GM12801 (cell line): ENCODE measurements at regions not wholly inside any gene's neighbourhood (a gene's known extent, or its start where the extent isn't known, plus 50 kb on each side); places are given as distances from the start of the nearest gene placed in this dataset.

Source experiments
- CTCF ChIP-seq: IDR thresholded peaks from one replicate; pipeline ENCODE4 v1.5.1; 2011; ENCODE audit warnings: control low read depth; ENCODE audit not compliant: insufficient read length; ENCODE audit errors: extremely low read depth

GRCh38 chr3:153567011-153567410, 405.0 kb downstream of the RAP2B start:
- no peak for TF ChIP-seq CTCF

GRCh38 chr3:153567556-153567955, 405.5 kb downstream of the RAP2B start:
- TF ChIP-seq CTCF = no peak

DNA sequence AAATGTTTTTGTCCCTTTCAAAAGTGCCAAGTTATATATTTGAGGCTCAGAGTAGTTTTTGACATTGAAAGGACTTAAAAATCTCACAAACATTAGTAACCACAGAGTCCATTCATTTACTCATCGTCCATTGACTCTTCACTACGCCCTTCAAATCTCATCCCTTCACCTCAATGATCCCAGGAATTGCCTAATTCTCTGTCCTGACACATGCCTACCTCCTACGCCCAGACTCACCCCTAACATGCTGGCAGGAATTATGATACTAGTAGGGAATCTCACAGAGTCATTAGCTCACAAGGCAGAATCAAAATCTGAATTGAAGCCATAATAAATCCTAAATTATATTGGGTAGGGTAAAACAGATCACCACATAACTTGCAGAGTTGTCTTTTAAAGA, 410.1 kb downstream of the RAP2B start:
- TF ChIP-seq CTCF = no peak

GRCh38 chr3:153572654-153573053, 410.6 kb downstream of the RAP2B start:
- TF ChIP-seq CTCF = no peak

DNA sequence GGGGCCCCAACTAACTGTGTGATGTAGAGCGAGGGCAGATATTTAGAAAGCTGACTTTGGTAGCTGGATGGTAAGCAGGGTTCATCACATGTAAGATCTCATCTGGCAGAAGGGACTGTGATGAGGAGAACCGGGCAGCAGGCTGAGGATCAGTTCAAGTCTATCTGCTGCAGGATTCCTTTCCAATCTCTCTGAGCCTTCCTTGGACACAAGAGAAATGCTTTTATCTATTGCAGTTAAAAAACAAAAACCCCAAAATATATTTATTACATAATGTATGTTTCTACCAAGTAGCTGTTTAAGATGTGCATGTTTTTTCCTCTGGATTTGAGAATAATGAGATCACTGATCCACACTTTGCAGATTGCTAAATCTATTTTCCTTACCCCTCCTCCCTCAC, 411.5 kb downstream of the RAP2B start:
- no peak for TF ChIP-seq CTCF

- no peak for TF ChIP-seq CTCF
Measured at GRCh38 chr3:153574445-153574844, 412.4 kb downstream of the RAP2B start.

GRCh38 chr3:153577059-153577736, 415.2 kb downstream of the RAP2B start:
- TF ChIP-seq CTCF = no peak
